ENCODE measurements at regions not wholly inside any gene's neighbourhood (a gene's known extent, or its start where the extent isn't known, plus 50 kb on each side); places are given as distances from the start of the nearest gene placed in this dataset.
"Not testable (repeated sequence)": the region's sequence is repeated elsewhere in the genome, so short reads cannot be mapped to it uniquely, and the experiment has no call there.

- DNase-seq = no peak
- Histone ChIP-seq H3K27me3 (ENCODE audit: control insufficient read depth, insufficient read depth, low read length) (no peaks in the 10 kb centered on the region), H3K4me3 (ENCODE audit: insufficient read depth, low read depth, low read length) (no peak overlapping the region), H3K36me3 (replicated peaks; ENCODE audit: control insufficient read depth, insufficient read depth, low read length) (no peaks in the 10 kb centered on the region)
Measured at GRCh38 chr4:55028196-55028595, 97.2 kb downstream of the KDR start.

GRCh38 chr4:55027596-55027995 lies 97.8 kb downstream of the KDR start:
- DNase-seq = no peak
- H3K27me3 ChIP-seq (ENCODE audit: control insufficient read depth, insufficient read depth, low read length) = no peaks in the 10 kb centered on the region
- no peaks in the 10 kb centered on the region for H3K36me3 ChIP-seq (replicated peaks; ENCODE audit: control insufficient read depth, insufficient read depth, low read length)
- no peak overlapping the region for H3K4me3 ChIP-seq (ENCODE audit: insufficient read depth, low read depth, low read length)

- DNase-seq; H3K27me3 ChIP-seq (ENCODE audit: control insufficient read depth, insufficient read depth, low read length): not testable (repeated sequence)
Measured at GRCh38 chr4:55025456-55025855, 99.9 kb downstream of the KDR start.

GRCh38 chr4:55023030-55023429 lies 102.4 kb downstream of the KDR start:
- DNase-seq = no peak
- no peaks in the 10 kb centered on the region for H3K36me3 ChIP-seq (replicated peaks; ENCODE audit: control insufficient read depth, insufficient read depth, low read length)
- no peak overlapping the region for H3K4me3 ChIP-seq (ENCODE audit: insufficient read depth, low read depth, low read length)
- H3K27me3 ChIP-seq (ENCODE audit: control insufficient read depth, insufficient read depth, low read length) = no peaks in the 10 kb centered on the region

More at GRCh38 chr4:55025456-55025855, 99.9 kb downstream of the KDR start:
- not testable (repeated sequence) for H3K36me3 ChIP-seq (replicated peaks; ENCODE audit: control insufficient read depth, insufficient read depth, low read length); H3K4me3 ChIP-seq (ENCODE audit: insufficient read depth, low read depth, low read length)

GRCh38 chr4:55021214-55021613 lies 104.2 kb downstream of the KDR start:
- DNase-seq = no peak
- Histone ChIP-seq H3K27me3 (ENCODE audit: control insufficient read depth, insufficient read depth, low read length) (no peaks in the 10 kb centered on the region), H3K36me3 (replicated peaks; ENCODE audit: control insufficient read depth, insufficient read depth, low read length) (no peaks in the 10 kb centered on the region), H3K4me3 (ENCODE audit: insufficient read depth, low read depth, low read length) (no peak overlapping the region)

- no peaks in the 10 kb centered on the region for H3K36me3 ChIP-seq (replicated peaks; ENCODE audit: control insufficient read depth, insufficient read depth, low read length)
- DNase-seq = no peak
- H3K4me3 ChIP-seq (ENCODE audit: insufficient read depth, low read depth, low read length) = no peak overlapping the region
- no peaks in the 10 kb centered on the region for H3K27me3 ChIP-seq (ENCODE audit: control insufficient read depth, insufficient read depth, low read length)
Measured at GRCh38 chr4:55020131-55020530, 105.3 kb downstream of the KDR start.

- Histone ChIP-seq H3K27me3 (ENCODE audit: control insufficient read depth, insufficient read depth, low read length) (no peaks in the 10 kb centered on the region), H3K4me3 (ENCODE audit: insufficient read depth, low read depth, low read length) (no peak overlapping the region), H3K36me3 (replicated peaks; ENCODE audit: control insufficient read depth, insufficient read depth, low read length) (no peaks in the 10 kb centered on the region)
- peak; percentile 17 for DNase-seq
Measured at GRCh38 chr4:55018978-55019377, 106.4 kb downstream of the KDR start.

GRCh38 chr4:55018521-55018920 lies 106.9 kb downstream of the KDR start:
- H3K36me3 ChIP-seq (replicated peaks; ENCODE audit: control insufficient read depth, insufficient read depth, low read length) = no peaks in the 10 kb centered on the region
- H3K4me3 ChIP-seq (ENCODE audit: insufficient read depth, low read depth, low read length) = no peak overlapping the region
- no peak for DNase-seq
- no peaks in the 10 kb centered on the region for H3K27me3 ChIP-seq (ENCODE audit: control insufficient read depth, insufficient read depth, low read length)

GRCh38 chr4:55017406-55017805 lies 108.0 kb downstream of the KDR start:
- no peak for DNase-seq

GRCh38 chr4:55016131-55016530 lies 109.3 kb downstream of the KDR start:
- no peak for DNase-seq

More at GRCh38 chr4:55017406-55017805, 108.0 kb downstream of the KDR start:
- H3K4me3 ChIP-seq (ENCODE audit: insufficient read depth, low read depth, low read length) = no peak overlapping the region
- H3K27me3 ChIP-seq (ENCODE audit: control insufficient read depth, insufficient read depth, low read length) = no peaks in the 10 kb centered on the region
- no peaks in the 10 kb centered on the region for H3K36me3 ChIP-seq (replicated peaks; ENCODE audit: control insufficient read depth, insufficient read depth, low read length)

GRCh38 chr4:55014876-55015275 lies 110.5 kb downstream of the KDR start:
- H3K27me3 ChIP-seq (ENCODE audit: control insufficient read depth, insufficient read depth, low read length) = no peaks in the 10 kb centered on the region
- H3K36me3 ChIP-seq (replicated peaks; ENCODE audit: control insufficient read depth, insufficient read depth, low read length) = no peaks in the 10 kb centered on the region
- no peak for DNase-seq
- H3K4me3 ChIP-seq (ENCODE audit: insufficient read depth, low read depth, low read length) = no peak overlapping the region

More at GRCh38 chr4:55016131-55016530, 109.3 kb downstream of the KDR start:
- Histone ChIP-seq H3K36me3 (replicated peaks; ENCODE audit: control insufficient read depth, insufficient read depth, low read length) (no peaks in the 10 kb centered on the region), H3K27me3 (ENCODE audit: control insufficient read depth, insufficient read depth, low read length) (no peaks in the 10 kb centered on the region), H3K4me3 (ENCODE audit: insufficient read depth, low read depth, low read length) (no peak overlapping the region)

GRCh38 chr4:55013431-55013955 lies 111.9 kb downstream of the KDR start:
- H3K4me3 ChIP-seq (ENCODE audit: insufficient read depth, low read depth, low read length) = no peak overlapping the region
- H3K36me3 ChIP-seq (replicated peaks; ENCODE audit: control insufficient read depth, insufficient read depth, low read length) = no peaks in the 10 kb centered on the region
- no peak for DNase-seq
- H3K27me3 ChIP-seq (ENCODE audit: control insufficient read depth, insufficient read depth, low read length) = no peaks in the 10 kb centered on the region

- DNase-seq = no peak
- Histone ChIP-seq H3K36me3 (replicated peaks; ENCODE audit: control insufficient read depth, insufficient read depth, low read length) (no peaks in the 10 kb centered on the region), H3K4me3 (ENCODE audit: insufficient read depth, low read depth, low read length) (no peak overlapping the region), H3K27me3 (ENCODE audit: control insufficient read depth, insufficient read depth, low read length) (no peaks in the 10 kb centered on the region)
Measured at GRCh38 chr4:55012363-55013230, 112.8 kb downstream of the KDR start.

- H3K36me3 ChIP-seq (replicated peaks; ENCODE audit: control insufficient read depth, insufficient read depth, low read length) = no peaks in the 10 kb centered on the region
- H3K4me3 ChIP-seq (ENCODE audit: insufficient read depth, low read depth, low read length) = no peak overlapping the region
- no peak for DNase-seq
- H3K27me3 ChIP-seq (ENCODE audit: control insufficient read depth, insufficient read depth, low read length) = no peaks in the 10 kb centered on the region
Measured at GRCh38 chr4:55011761-55012160, 113.6 kb downstream of the KDR start.

- Histone ChIP-seq H3K4me3 (ENCODE audit: insufficient read depth, low read depth, low read length) (no peak overlapping the region), H3K27me3 (ENCODE audit: control insufficient read depth, insufficient read depth, low read length) (no peaks in the 10 kb centered on the region), H3K36me3 (replicated peaks; ENCODE audit: control insufficient read depth, insufficient read depth, low read length) (no peaks in the 10 kb centered on the region)
- DNase-seq = no peak
Measured at GRCh38 chr4:55010550-55010949, 114.8 kb downstream of the KDR start.

Measured in H7 (cell line).